GM23338 (cell line): ENCODE measurements at regions not wholly inside any gene's neighbourhood (a gene's known extent, or its start where the extent isn't known, plus 50 kb on each side); places are given as distances from the start of the nearest gene placed in this dataset.

Source experiments
- CREB1 ChIP-seq: fragments of 250-450 bp; sonication (Bioruptor Pico); IDR thresholded peaks from 2 replicates; pipeline ENCODE4 v1.5.0; 2020; ENCODE audit warnings: low read depth, mild to moderate bottlenecking, moderate library complexity
- ETS1 ChIP-seq: IDR thresholded peaks from 2 replicates; pipeline ENCODE4 v1.6.1; 2016; ENCODE audit warnings: antibody characterized with exemption
- EZH2 ChIP-seq: fragments of 200-600 bp; sonication (generic); IDR thresholded peaks from one replicate; pipeline ENCODE4 v1.8.0; 2017; ENCODE audit warnings: antibody characterized with exemption, mild to moderate bottlenecking, low read depth; ENCODE audit not compliant: unreplicated experiment
- EZH2phosphoT487 ChIP-seq: fragments of 200-600 bp; sonication (generic); IDR thresholded peaks from one replicate; pipeline ENCODE4 v1.8.1; 2018; ENCODE audit warnings: antibody characterized with exemption; ENCODE audit not compliant: unreplicated experiment
- JUNB ChIP-seq: IDR thresholded peaks from one replicate; pipeline ENCODE4 v1.6.1; 2016; ENCODE audit warnings: antibody characterized with exemption; ENCODE audit not compliant: unreplicated experiment
- POLR2AphosphoS5 ChIP-seq: IDR thresholded peaks from 2 replicates; pipeline ENCODE4 v1.6.1; 2016; ENCODE audit warnings: antibody characterized with exemption, low read depth
- ZNF114 ChIP-seq: fragments of 250-450 bp; sonication (Bioruptor Pico); IDR thresholded peaks from 2 replicates; pipeline ENCODE4 v1.5.0; 2020; ENCODE audit warnings: mild to moderate bottlenecking, moderate library complexity
- ZNF331 ChIP-seq: fragments of 250-450 bp; sonication (Bioruptor Pico); IDR thresholded peaks from 2 replicates; pipeline ENCODE4 v1.5.0; 2020; ENCODE audit warnings: low read depth, mild to moderate bottlenecking, moderate library complexity
- TF ChIP-seq, protein P1 (sequence below), 2 experiments: fragments of 200-600 bp in 1 of 2; sonication (generic) in 1 of 2; conservative IDR thresholded peaks; 2 replicates each; pipeline versions ENCODE4 v1.5.1 to v1.6.1; 2016 to 2017; ENCODE audit warnings: antibody characterized with exemption in 2 of 2, low read depth in 2 of 2, mild to moderate bottlenecking in 2 of 2, moderate library complexity in 1 of 2
- TF ChIP-seq, protein P2 (sequence below): IDR thresholded peaks from one replicate; pipeline ENCODE4 v1.6.1; 2018; ENCODE audit warnings: antibody characterized with exemption; ENCODE audit not compliant: unreplicated experiment

DNA sequence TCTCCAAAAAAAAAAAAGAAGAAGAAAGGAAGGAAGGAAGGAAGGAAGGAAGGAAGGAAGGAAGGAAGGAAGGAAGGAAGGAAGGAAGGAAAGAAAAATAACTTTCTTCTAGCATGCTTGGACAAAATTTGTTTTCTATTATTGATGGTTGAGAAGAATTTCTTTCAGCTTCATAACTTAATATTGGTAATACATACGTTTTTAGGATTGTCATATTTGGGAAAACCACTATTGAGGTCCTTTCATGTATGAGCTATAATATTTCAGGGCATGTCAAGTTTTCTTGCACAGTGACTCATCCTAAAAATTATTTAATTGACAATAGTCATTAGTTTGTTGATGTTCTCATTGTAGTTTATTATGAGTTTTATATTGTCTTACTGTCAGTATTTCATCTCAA lies 66.4 kb upstream of the PKDCC start:
- TF ChIP-seq, protein P1, sequence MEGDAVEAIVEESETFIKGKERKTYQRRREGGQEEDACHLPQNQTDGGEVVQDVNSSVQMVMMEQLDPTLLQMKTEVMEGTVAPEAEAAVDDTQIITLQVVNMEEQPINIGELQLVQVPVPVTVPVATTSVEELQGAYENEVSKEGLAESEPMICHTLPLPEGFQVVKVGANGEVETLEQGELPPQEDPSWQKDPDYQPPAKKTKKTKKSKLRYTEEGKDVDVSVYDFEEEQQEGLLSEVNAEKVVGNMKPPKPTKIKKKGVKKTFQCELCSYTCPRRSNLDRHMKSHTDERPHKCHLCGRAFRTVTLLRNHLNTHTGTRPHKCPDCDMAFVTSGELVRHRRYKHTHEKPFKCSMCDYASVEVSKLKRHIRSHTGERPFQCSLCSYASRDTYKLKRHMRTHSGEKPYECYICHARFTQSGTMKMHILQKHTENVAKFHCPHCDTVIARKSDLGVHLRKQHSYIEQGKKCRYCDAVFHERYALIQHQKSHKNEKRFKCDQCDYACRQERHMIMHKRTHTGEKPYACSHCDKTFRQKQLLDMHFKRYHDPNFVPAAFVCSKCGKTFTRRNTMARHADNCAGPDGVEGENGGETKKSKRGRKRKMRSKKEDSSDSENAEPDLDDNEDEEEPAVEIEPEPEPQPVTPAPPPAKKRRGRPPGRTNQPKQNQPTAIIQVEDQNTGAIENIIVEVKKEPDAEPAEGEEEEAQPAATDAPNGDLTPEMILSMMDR (conservative IDR thresholded peaks at IDR 0.05; ENCODE audit: low read depth in 2 of 2), result no peak
- no peak for TF ChIP-seq POLR2AphosphoS5
- TF ChIP-seq JUNB, result no peak
- TF ChIP-seq, protein P2, sequence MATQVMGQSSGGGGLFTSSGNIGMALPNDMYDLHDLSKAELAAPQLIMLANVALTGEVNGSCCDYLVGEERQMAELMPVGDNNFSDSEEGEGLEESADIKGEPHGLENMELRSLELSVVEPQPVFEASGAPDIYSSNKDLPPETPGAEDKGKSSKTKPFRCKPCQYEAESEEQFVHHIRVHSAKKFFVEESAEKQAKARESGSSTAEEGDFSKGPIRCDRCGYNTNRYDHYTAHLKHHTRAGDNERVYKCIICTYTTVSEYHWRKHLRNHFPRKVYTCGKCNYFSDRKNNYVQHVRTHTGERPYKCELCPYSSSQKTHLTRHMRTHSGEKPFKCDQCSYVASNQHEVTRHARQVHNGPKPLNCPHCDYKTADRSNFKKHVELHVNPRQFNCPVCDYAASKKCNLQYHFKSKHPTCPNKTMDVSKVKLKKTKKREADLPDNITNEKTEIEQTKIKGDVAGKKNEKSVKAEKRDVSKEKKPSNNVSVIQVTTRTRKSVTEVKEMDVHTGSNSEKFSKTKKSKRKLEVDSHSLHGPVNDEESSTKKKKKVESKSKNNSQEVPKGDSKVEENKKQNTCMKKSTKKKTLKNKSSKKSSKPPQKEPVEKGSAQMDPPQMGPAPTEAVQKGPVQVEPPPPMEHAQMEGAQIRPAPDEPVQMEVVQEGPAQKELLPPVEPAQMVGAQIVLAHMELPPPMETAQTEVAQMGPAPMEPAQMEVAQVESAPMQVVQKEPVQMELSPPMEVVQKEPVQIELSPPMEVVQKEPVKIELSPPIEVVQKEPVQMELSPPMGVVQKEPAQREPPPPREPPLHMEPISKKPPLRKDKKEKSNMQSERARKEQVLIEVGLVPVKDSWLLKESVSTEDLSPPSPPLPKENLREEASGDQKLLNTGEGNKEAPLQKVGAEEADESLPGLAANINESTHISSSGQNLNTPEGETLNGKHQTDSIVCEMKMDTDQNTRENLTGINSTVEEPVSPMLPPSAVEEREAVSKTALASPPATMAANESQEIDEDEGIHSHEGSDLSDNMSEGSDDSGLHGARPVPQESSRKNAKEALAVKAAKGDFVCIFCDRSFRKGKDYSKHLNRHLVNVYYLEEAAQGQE, result no peak
- TF ChIP-seq EZH2, result no peak
- TF ChIP-seq CREB1 (CRISPR knock-in tag), result no peak
- no peak for TF ChIP-seq ZNF114 (CRISPR knock-in tag)
- no peak for TF ChIP-seq EZH2phosphoT487
- TF ChIP-seq ZNF331, result no peak
- no peak for TF ChIP-seq ETS1
